ENCODE measurements at regions not wholly inside any gene's neighbourhood (a gene's known extent, or its start where the extent isn't known, plus 50 kb on each side); places are given as distances from the start of the nearest gene placed in this dataset.

DNA sequence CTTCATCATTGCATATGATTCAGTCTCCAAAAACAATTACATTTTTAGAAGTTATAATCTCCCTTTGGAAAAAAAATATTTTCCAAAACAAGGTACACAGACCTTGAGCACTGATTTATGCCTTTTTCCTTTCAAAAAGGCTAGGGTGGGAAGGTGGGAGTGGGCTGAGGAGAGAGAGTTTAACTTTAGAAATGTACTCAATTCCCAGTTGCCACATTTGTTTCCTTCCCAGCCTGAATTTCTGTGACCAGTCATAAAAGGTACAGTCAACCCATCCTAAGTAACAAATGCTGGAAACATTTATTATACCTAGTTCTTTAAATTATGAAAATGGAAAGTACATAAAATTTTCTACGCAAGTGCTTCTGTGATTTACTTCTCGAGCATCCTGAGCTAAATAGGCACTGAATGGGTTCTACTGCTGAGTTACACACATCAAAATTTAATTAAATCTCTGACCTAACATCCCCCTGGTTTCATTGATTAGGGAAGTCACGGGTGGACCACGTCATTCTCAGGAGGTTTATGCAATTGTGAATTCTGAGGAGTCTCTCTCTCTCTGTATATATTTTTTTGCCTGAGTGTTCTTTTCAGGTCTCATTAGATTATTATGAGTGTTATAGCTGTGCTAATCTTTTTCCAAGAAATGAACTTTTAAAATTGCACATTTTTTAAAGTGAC, 371.8 kb downstream of the BTG1 start:
- H3K9me3 ChIP-seq = no peaks in the 10 kb centered on the region
- H3K36me3 ChIP-seq = no peaks in the 10 kb centered on the region
- peaks cover 0 to 21% (median 5%) of the 10 kb centered on the region in 3 donors for H3K4me1 ChIP-seq
- ATAC-seq = no peak
- no peak overlapping the region for H3K27ac ChIP-seq
- H3K4me3 ChIP-seq = no peak overlapping the region
- no peak for TF ChIP-seq CTCF (IDR thresholded peaks at IDR 0.05)
- TF ChIP-seq EP300 (IDR thresholded peaks at IDR 0.05) = no peak
- no peak for TF ChIP-seq POLR2AphosphoS5 (IDR thresholded peaks at IDR 0.05)
- TF ChIP-seq POLR2A (IDR thresholded peaks at IDR 0.05) = no peak
- no peaks in the 10 kb centered on the region for H3K27me3 ChIP-seq
- WGBS, 2 donors (ENCODE audit: low coverage in 1 of 2) = 51 to 76% methylated on average over 4 of the region's 4 CpGs

DNA sequence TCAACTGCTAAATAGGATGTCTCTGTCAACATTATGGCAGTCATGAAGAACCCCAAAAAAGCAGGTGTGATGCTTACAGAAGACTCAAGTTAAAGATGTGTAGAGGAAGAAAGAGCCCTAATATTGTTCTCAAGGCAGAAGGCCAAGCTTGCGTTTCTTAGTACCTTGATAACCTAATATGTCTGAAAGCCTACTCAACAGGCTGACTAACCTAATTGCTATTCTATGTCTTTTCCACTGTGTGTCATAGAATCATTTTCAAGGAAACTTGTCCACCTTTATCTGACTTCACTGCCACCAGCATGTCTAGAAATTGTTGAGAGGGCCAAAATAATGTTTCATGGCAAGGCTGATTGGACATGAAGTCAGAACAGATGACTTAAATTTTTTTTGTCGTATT, 373.2 kb downstream of the BTG1 start:
- no peaks in the 10 kb centered on the region for H3K36me3 ChIP-seq
- H3K27me3 ChIP-seq = no peaks in the 10 kb centered on the region
- 94% methylated on average over 2 of the region's 2 CpGs for WGBS, 2 donors (ENCODE audit: low coverage in 1 of 2)
- H3K27ac ChIP-seq = no peak overlapping the region
- H3K4me3 ChIP-seq = no peak overlapping the region
- TF ChIP-seq EP300 (IDR thresholded peaks at IDR 0.05) = no peak
- no peak for TF ChIP-seq POLR2AphosphoS5 (IDR thresholded peaks at IDR 0.05)
- no peak for TF ChIP-seq POLR2A (IDR thresholded peaks at IDR 0.05)
- TF ChIP-seq CTCF (IDR thresholded peaks at IDR 0.05) = no peak
- no peaks in the 10 kb centered on the region for H3K9me3 ChIP-seq
- no peak for ATAC-seq
- H3K4me1 ChIP-seq = peaks cover 0 to 12% (median 5%) of the 10 kb centered on the region in 3 donors

DNA sequence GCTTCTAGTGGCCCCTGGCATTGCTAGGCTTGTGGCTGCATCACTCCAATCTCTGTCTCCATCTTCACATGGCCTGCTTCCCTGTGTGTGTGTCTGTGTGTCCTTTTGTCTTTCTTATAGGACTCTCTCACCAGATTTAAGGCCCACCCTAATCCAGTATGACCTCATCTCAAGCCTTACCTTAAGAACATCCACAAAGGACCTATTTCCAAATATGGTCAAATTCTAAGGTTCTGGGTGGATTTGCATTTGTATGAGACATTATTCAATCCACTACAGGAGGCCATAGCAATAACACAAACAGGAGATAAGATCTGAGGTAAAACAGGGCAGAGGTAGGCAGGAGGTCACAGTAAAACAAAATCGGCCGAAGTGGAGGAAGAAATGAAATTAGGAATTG, 375.9 kb downstream of the BTG1 start:
- no peak for TF ChIP-seq EP300 (IDR thresholded peaks at IDR 0.05)
- TF ChIP-seq POLR2AphosphoS5 (IDR thresholded peaks at IDR 0.05) = no peak
- no peak for TF ChIP-seq POLR2A (IDR thresholded peaks at IDR 0.05)
- TF ChIP-seq CTCF (IDR thresholded peaks at IDR 0.05) = no peak
- no peak overlapping the region for H3K4me3 ChIP-seq
- H3K4me1 ChIP-seq = peaks cover 0 to 10% (median 5%) of the 10 kb centered on the region in 3 donors
- no peaks in the 10 kb centered on the region for H3K27me3 ChIP-seq
- no peak for ATAC-seq
- 79% methylated on average over 2 of the region's 2 CpGs; no CpG with 5 or more reads in 1 of the 2 donors for WGBS, 2 donors (ENCODE audit: low coverage in 1 of 2)
- no peaks in the 10 kb centered on the region for H3K36me3 ChIP-seq
- no peaks in the 10 kb centered on the region for H3K9me3 ChIP-seq
- H3K27ac ChIP-seq = no peak overlapping the region

DNA sequence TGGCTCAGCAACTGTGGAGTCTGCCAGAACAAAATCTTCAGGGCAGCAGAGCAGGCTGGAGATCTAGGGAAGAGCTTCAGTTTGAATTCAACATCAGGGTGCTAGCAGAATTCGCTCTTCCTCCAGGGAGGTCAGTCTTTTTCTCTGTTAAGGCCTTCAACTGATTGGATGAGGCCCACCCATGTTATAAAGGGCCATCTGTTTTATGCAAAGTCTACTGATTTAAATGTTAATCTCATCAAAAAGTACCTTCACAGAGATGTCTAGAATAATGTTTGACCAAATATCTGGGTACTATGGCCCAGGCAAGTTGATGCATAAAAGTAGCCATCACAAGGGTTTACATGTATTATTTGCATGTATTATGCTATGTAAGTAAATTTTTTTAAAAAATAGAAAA, 378.4 kb downstream of the BTG1 start:
- Histone ChIP-seq H3K4me1 (no peaks in the 10 kb centered on the region), H3K27me3 (no peaks in the 10 kb centered on the region), H3K9me3 (no peaks in the 10 kb centered on the region), H3K27ac (no peak overlapping the region), H3K4me3 (no peak overlapping the region), H3K36me3 (no peaks in the 10 kb centered on the region)
- no peak for TF ChIP-seq CTCF (IDR thresholded peaks at IDR 0.05)
- TF ChIP-seq EP300 (IDR thresholded peaks at IDR 0.05) = no peak
- no peak for TF ChIP-seq POLR2A (IDR thresholded peaks at IDR 0.05)
- TF ChIP-seq POLR2AphosphoS5 (IDR thresholded peaks at IDR 0.05) = no peak
- no peak for ATAC-seq
- 100% methylated on average over 1 of the region's 1 CpG; no CpG with 5 or more reads in 1 of the 2 donors for WGBS, 2 donors (ENCODE audit: low coverage in 1 of 2)

DNA sequence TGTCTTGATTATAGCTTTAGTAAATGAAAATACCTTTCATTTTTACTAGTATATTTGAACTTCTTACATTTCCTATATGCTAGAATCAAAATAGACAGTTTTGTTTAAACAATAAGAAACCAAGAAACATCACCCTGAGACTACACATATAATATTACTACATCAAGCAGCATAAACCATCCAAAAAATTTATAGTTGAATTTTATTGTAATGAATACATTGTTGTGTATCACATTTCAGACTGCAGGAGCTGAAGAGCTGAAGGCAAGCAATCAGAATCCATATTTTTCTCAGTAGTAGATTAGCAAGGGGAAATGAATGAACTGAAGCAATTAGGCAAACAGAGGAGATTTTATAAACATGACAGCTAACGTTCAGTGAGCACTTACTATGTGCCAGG, 379.2 kb downstream of the BTG1 start:
- Histone ChIP-seq H3K9me3 (no peaks in the 10 kb centered on the region), H3K4me3 (no peak overlapping the region)
- TF ChIP-seq CTCF (IDR thresholded peaks at IDR 0.05) = no peak

More for the DNA sequence above, 379.2 kb downstream of the BTG1 start:
- Histone ChIP-seq H3K27me3 (no peaks in the 10 kb centered on the region), H3K27ac (no peak overlapping the region), H3K4me1 (no peaks in the 10 kb centered on the region), H3K36me3 (no peaks in the 10 kb centered on the region)
- WGBS, 2 donors (ENCODE audit: low coverage in 1 of 2) = 17 to 64% methylated on average over 1 of the region's 1 CpG
- no peak for ATAC-seq
